GM12878 (cell line): ENCODE measurements at regions not wholly inside any gene's neighbourhood (a gene's known extent, or its start where the extent isn't known, plus 50 kb on each side); places are given as distances from the start of the nearest gene placed in this dataset.

Experiments used
- ATAC-seq: fragments of 200-7000 bp; cut with Tn5 transposase; 3 replicates; pipeline ENCODE4 v1.9.1; 2020; ENCODE audit warnings: mild to moderate bottlenecking, moderate library complexity
- BruUV-seq: library from RNA; stranded (reverse); fragments of 400-500 nt; replicated peaks from 2 replicates; lab custom pipeline; 2021; lab: Mats Ljungman, UMichigan
- CTCF ChIA-PET: fragments of 300-600 bp; sonication (Branson Sonifier 250); formaldehyde crosslinking; extraction: SDS; loops from one replicate; lab custom pipeline; 2021; ENCODE audit warnings: inconsistent platforms; lab: Yijun Ruan, JAX
- POLR2A ChIA-PET: fragments of 350-600 bp; formaldehyde crosslinking; extraction: SDS; loops from one replicate; lab custom pipeline; 2021; ENCODE audit warnings: inconsistent platforms; lab: Charles Lee
- RAD21 ChIA-PET: fragments of 300-600 bp; sonication (Branson Sonifier 250); formaldehyde crosslinking; loops from one replicate; lab custom pipeline; 2023; ENCODE audit warnings: antibody characterized with exemption; ENCODE audit not compliant: unreplicated experiment; lab: Charles Lee
- SMC1A ChIA-PET: fragments of 300-600 bp; sonication (Branson Sonifier 250); formaldehyde crosslinking; loops from one replicate; lab custom pipeline; 2023; ENCODE audit not compliant: unreplicated experiment, uncharacterized antibody; lab: Charles Lee
- DNase-seq: peaks from one replicate; pipeline ENCODE4 v3.0.0-alpha.2; 2011; ENCODE audit warnings: low read depth, low spot score
- FAIRE-seq: peaks from 3 replicates; lab custom pipeline; 2011; peaks lifted over from hg19 to GRCh38; lab: Jason Lieb, UNC
- H2AFZ ChIP-seq: 2 replicates; pipeline ENCODE4 v1.6.0; 2011; ENCODE audit warnings: low read depth, low read length, control low read depth; ENCODE audit not compliant: control insufficient read depth
- H3K27ac ChIP-seq: 2 replicates; pipeline ENCODE4 v1.5.1; 2011; ENCODE audit warnings: control low read depth; ENCODE audit not compliant: control insufficient read depth, insufficient read depth
- H3K27me3 ChIP-seq, 2 experiments: replicated peaks in 1 of 2; 2 replicates each; pipeline versions ENCODE4 v1.6.0 to v1.6.1; 2011; ENCODE audit warnings: low read length in 1 of 2; ENCODE audit not compliant: control insufficient read depth in 2 of 2, insufficient read depth in 2 of 2
- H3K36me3 ChIP-seq, 2 experiments: 2 replicates each; pipeline ENCODE4 v1.5.1; 2011; ENCODE audit warnings: low read length in 1 of 2; ENCODE audit not compliant: control insufficient read depth in 2 of 2, insufficient read depth in 2 of 2
- H3K4me1 ChIP-seq: 2 replicates; pipeline ENCODE4 v1.6.1; 2011; ENCODE audit warnings: mild to moderate bottlenecking, low read length, moderate library complexity, mixed read lengths; ENCODE audit not compliant: control insufficient read depth, insufficient read depth
- H3K4me2 ChIP-seq: 2 replicates; pipeline ENCODE4 v1.6.0; 2011; ENCODE audit warnings: control low read depth; ENCODE audit not compliant: control insufficient read depth, insufficient read depth
- H3K4me3 ChIP-seq: fragments of 200-600 bp; sonication (generic); 2 replicates; pipeline ENCODE4 v1.5.1; 2016
- H3K79me2 ChIP-seq: 2 replicates; pipeline ENCODE4 v1.6.0; 2011; ENCODE audit warnings: low read length; ENCODE audit not compliant: control insufficient read depth, insufficient read depth
- H3K9ac ChIP-seq: 2 replicates; pipeline ENCODE4 v1.8.0; 2011; ENCODE audit warnings: low read length, control low read depth, mixed read lengths; ENCODE audit not compliant: control insufficient read depth, insufficient read depth
- H3K9me3 ChIP-seq: replicated peaks from 3 replicates; pipeline ENCODE4 v1.5.1; 2011; ENCODE audit warnings: mild to moderate bottlenecking, low read length; ENCODE audit not compliant: control insufficient read depth, insufficient read depth
- H4K20me1 ChIP-seq: 2 replicates; pipeline ENCODE4 v1.6.0; 2011; ENCODE audit not compliant: control insufficient read depth, insufficient read depth
- CBFB ChIP-seq: IDR thresholded peaks from 2 replicates; pipeline ENCODE4 v1.6.1; 2016; ENCODE audit warnings: antibody characterized with exemption, low read depth
- CBX5 ChIP-seq: sonication (generic); IDR thresholded peaks from 2 replicates; pipeline ENCODE4 v1.6.1; 2016; ENCODE audit warnings: low read depth, moderate library complexity, mild to moderate bottlenecking, inconsistent platforms
- ESRRA ChIP-seq: IDR thresholded peaks from 2 replicates; pipeline ENCODE4 v1.6.1; 2012; ENCODE audit warnings: mild to moderate bottlenecking, low read length, improper control_type of control experiment
- HDAC6 ChIP-seq: fragments of 200-600 bp; sonication (generic); IDR thresholded peaks from one replicate; pipeline ENCODE4 v1.8.0; 2017; ENCODE audit warnings: antibody characterized with exemption; ENCODE audit not compliant: unreplicated experiment
- KLF5 ChIP-seq: fragments of 450-650 bp; IDR thresholded peaks from 2 replicates; pipeline ENCODE4 v1.6.1; 2014; ENCODE audit warnings: mild to moderate bottlenecking; ENCODE audit not compliant: partially characterized antibody
- NRF1 ChIP-seq: conservative IDR thresholded peaks from 2 replicates; pipeline ENCODE4 v1.6.1; 2011; ENCODE audit warnings: mild to moderate bottlenecking, low read depth, low read length, improper control_type of control experiment
- SIX5 ChIP-seq: IDR thresholded peaks from 2 replicates; pipeline ENCODE4 v1.6.1; 2011; ENCODE audit warnings: mild to moderate bottlenecking, low read depth, low read length, moderate library complexity; ENCODE audit not compliant: severe bottlenecking
- SMARCA5 ChIP-seq: fragments of 450-650 bp; IDR thresholded peaks from 2 replicates; pipeline ENCODE4 v1.6.1; 2017; ENCODE audit warnings: mild to moderate bottlenecking
- SP1 ChIP-seq: IDR thresholded peaks from one replicate; pipeline ENCODE4 v1.6.1; 2011; ENCODE audit warnings: low read depth, low read length
- TAF1 ChIP-seq: IDR thresholded peaks from 2 replicates; pipeline ENCODE4 v1.6.1; 2011; ENCODE audit warnings: mild to moderate bottlenecking, low read depth, low read length, borderline replicate concordance
- TBL1XR1 ChIP-seq: IDR thresholded peaks from 2 replicates; pipeline ENCODE4 v1.6.1; 2012; ENCODE audit warnings: low read depth, low read length, improper control_type of control experiment
- ZZZ3 ChIP-seq: IDR thresholded peaks from 2 replicates; pipeline ENCODE4 v1.6.1; 2011; ENCODE audit warnings: low read depth; ENCODE audit not compliant: control insufficient read depth, insufficient read length
- WGBS: methylation state at CpG from one replicate; pipeline ENCODE4 v1.1.6; 2016; ENCODE audit warnings: low lambda C conversion rate; ENCODE audit not compliant: insufficient replicate concordance, insufficient coverage; ENCODE audit errors: missing lambda C conversion rate; 5-methylcytosine and 5-hydroxymethylcytosine counted together
- in situ Hi-C: fragments of 300-500 bp; cut with MboI; formaldehyde crosslinking; loops from 9 replicates; pipeline ENCODE4 v1.14.3; 2018; ENCODE audit warnings: mixed read lengths
- intact Hi-C: fragments of 100-400 bp; cut with micrococcal nuclease; formaldehyde crosslinking; loops from one replicate; pipeline ENCODE4 v1.14.2; 2022; ENCODE audit not compliant: unreplicated experiment
- TF ChIP-seq, protein P1 (sequence below): IDR thresholded peaks from 2 replicates; pipeline ENCODE4 v1.6.1; 2011; ENCODE audit warnings: low read depth, low read length, improper control_type of control experiment, borderline replicate concordance
- TF ChIP-seq, protein P2 (sequence below): fragments of 450-650 bp; IDR thresholded peaks from 2 replicates; pipeline ENCODE4 v1.6.1; 2016; ENCODE audit warnings: mild to moderate bottlenecking, moderate library complexity, borderline replicate concordance
- TF ChIP-seq, protein P3 (sequence below): fragments of 450-650 bp; formaldehyde crosslinking; IDR thresholded peaks from 2 replicates; pipeline ENCODE4 v1.4.0; 2022; ENCODE audit warnings: mild to moderate bottlenecking, moderate library complexity
- TF ChIP-seq, protein P4 (sequence below): IDR thresholded peaks from 2 replicates; pipeline ENCODE4 v1.6.1; 2012; ENCODE audit warnings: low read depth, low read length, improper control_type of control experiment

DNA sequence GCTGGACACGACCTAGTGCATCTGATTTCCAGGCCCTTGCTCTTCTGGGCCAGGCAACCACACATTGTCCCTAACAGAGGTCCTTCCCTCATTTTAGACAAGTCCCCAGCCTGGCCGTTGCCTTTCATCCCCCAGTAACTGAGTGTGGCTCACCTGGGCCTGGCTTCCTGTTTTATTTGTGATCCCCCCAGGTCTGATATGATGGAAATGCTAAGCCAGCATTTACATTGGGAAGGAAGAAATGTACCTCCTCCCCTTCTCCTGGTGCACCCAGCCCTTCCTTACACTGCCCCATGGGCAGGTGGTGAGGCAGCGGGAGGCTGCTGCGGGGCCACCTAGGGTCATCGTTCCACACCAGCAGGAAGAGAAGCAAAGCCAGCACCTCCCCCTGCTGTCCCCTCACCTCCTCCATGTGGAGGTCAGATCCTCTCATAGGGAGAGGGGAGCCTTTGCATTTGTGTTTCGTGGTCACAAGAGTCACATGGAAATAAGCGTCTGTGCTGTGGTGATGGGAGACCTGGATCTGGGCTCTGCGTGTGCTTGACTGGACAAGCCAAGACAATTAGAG, 108.8 kb downstream of the GLRX3 start (continued):
- TF ChIP-seq CBFB (no peak), NRF1 (no peak), KLF5 (no peak)
- TF ChIP-seq, all 136 proteins: peak for 0

DNA sequence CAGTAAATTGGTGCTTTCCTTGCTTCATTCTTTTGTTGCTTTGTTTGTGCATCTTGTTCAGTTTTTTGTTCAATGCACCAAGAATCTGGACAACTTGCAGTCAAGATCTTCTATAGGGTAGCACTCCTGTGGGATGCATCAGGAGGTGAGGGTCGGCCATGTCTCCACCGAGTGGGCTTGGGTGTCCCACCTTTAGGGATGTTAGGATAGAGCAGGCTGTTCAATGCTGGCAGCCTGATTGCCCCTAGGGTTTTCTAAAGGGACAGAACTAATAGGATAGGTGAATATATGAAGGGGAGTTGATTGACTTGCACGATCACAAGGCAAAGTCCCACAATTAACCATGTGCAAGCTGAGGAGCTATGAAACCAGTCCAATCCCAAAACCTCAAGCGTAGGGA, 109.9 kb downstream of the GLRX3 start:
- ChIA-PET RAD21 (no interaction called here), POLR2A (no interaction called here), CTCF (no interaction called here), SMC1A (no interaction called here)
- Histone ChIP-seq H3K79me2 (no peaks in the 10 kb centered on the region), H3K36me3 (no peaks in the 10 kb centered on the region), H3K4me2 (no peak overlapping the region), H3K9me3 (no peaks in the 10 kb centered on the region), H3K4me3 (no peak overlapping the region), H3K4me1 (no peaks in the 10 kb centered on the region), H3K9ac (no peak overlapping the region), H3K27ac (no peak overlapping the region), H4K20me1 (no peaks in the 10 kb centered on the region), H2AFZ (no peak overlapping the region), H3K27me3 (no peaks in the 10 kb centered on the region)
- intact Hi-C loops: no loop called here
- DNase-seq (no peak), ATAC-seq (no peak), FAIRE-seq (no peak)
- WGBS: 7% methylated on average over 4 of the region's 4 CpGs
- in situ Hi-C loops: no loop called here
- no TSS peak for BruUV-seq
- TF ChIP-seq, protein P1, sequence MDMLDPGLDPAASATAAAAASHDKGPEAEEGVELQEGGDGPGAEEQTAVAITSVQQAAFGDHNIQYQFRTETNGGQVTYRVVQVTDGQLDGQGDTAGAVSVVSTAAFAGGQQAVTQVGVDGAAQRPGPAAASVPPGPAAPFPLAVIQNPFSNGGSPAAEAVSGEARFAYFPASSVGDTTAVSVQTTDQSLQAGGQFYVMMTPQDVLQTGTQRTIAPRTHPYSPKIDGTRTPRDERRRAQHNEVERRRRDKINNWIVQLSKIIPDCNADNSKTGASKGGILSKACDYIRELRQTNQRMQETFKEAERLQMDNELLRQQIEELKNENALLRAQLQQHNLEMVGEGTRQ: no peak
- TF ChIP-seq, protein P2, sequence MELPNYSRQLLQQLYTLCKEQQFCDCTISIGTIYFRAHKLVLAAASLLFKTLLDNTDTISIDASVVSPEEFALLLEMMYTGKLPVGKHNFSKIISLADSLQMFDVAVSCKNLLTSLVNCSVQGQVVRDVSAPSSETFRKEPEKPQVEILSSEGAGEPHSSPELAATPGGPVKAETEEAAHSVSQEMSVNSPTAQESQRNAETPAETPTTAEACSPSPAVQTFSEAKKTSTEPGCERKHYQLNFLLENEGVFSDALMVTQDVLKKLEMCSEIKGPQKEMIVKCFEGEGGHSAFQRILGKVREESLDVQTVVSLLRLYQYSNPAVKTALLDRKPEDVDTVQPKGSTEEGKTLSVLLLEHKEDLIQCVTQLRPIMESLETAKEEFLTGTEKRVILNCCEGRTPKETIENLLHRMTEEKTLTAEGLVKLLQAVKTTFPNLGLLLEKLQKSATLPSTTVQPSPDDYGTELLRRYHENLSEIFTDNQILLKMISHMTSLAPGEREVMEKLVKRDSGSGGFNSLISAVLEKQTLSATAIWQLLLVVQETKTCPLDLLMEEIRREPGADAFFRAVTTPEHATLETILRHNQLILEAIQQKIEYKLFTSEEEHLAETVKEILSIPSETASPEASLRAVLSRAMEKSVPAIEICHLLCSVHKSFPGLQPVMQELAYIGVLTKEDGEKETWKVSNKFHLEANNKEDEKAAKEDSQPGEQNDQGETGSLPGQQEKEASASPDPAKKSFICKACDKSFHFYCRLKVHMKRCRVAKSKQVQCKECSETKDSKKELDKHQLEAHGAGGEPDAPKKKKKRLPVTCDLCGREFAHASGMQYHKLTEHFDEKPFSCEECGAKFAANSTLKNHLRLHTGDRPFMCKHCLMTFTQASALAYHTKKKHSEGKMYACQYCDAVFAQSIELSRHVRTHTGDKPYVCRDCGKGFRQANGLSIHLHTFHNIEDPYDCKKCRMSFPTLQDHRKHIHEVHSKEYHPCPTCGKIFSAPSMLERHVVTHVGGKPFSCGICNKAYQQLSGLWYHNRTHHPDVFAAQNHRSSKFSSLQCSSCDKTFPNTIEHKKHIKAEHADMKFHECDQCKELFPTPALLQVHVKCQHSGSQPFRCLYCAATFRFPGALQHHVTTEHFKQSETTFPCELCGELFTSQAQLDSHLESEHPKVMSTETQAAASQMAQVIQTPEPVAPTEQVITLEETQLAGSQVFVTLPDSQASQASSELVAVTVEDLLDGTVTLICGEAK: no peak
- TF ChIP-seq ESRRA: no peak
- no peak for TF ChIP-seq KLF5
- TF ChIP-seq, protein P3, sequence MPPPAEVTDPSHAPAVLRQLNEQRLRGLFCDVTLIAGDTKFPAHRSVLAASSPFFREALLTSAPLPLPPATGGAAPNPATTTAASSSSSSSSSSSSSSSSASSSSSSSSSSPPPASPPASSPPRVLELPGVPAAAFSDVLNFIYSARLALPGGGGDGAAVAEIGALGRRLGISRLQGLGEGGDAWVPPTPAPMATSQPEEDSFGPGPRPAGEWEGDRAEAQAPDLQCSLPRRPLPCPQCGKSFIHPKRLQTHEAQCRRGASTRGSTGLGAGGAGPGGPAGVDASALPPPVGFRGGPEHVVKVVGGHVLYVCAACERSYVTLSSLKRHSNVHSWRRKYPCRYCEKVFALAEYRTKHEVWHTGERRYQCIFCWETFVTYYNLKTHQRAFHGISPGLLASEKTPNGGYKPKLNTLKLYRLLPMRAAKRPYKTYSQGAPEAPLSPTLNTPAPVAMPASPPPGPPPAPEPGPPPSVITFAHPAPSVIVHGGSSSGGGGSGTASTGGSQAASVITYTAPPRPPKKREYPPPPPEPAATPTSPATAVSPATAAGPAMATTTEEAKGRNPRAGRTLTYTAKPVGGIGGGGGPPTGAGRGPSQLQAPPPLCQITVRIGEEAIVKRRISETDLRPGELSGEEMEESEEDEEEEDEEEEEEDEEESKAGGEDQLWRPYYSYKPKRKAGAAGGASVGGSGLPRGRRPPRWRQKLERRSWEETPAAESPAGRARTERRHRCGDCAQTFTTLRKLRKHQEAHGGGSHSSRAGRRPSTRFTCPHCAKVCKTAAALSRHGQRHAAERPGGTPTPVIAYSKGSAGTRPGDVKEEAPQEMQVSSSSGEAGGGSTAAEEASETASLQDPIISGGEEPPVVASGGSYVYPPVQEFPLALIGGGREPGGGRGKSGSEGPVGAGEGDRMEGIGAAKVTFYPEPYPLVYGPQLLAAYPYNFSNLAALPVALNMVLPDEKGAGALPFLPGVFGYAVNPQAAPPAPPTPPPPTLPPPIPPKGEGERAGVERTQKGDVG (CRISPR knock-in tag): no peak
- TF ChIP-seq TBL1XR1: no peak
- TF ChIP-seq HDAC6: no peak
- no peak for TF ChIP-seq SIX5
- TF ChIP-seq SP1: no peak
- TF ChIP-seq CBX5: no peak
- TF ChIP-seq SMARCA5: no peak
- TF ChIP-seq TAF1: no peak
- TF ChIP-seq ZZZ3: no peak
- TF ChIP-seq, protein P4, sequence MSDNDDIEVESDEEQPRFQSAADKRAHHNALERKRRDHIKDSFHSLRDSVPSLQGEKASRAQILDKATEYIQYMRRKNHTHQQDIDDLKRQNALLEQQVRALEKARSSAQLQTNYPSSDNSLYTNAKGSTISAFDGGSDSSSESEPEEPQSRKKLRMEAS: no peak
